RWPE1 (cell line): ENCODE measurements at regions not wholly inside any gene's neighbourhood (a gene's known extent, or its start where the extent isn't known, plus 50 kb on each side); places are given as distances from the start of the nearest gene placed in this dataset.

Source experiments
- CTCF ChIA-PET: fragments of 350-600 bp; sonication (Branson Sonifier 250); formaldehyde crosslinking; extraction: SDS; loops from one replicate; lab custom pipeline; 2021; lab: Yijun Ruan, JAX
- POLR2A ChIA-PET: fragments of 400-600 bp; formaldehyde crosslinking; extraction: SDS; loops from one replicate; lab custom pipeline; 2020; ENCODE audit warnings: antibody characterized with exemption; ENCODE audit not compliant: low non-redundant PET; lab: Yijun Ruan, JAX
- DNase-seq: peaks from one replicate; pipeline ENCODE4 v3.0.0; 2012; ENCODE audit warnings: low spot score
- H3K27ac ChIP-seq: fragments of 450-650 bp; 2 replicates; pipeline ENCODE4 v1.5.1; 2017
- TF ChIP-seq, protein P1 (sequence below): fragments of 450-650 bp; conservative IDR thresholded peaks from 2 replicates; pipeline ENCODE4 v1.5.1; 2017; ENCODE audit warnings: low read depth, mild to moderate bottlenecking

DNA sequence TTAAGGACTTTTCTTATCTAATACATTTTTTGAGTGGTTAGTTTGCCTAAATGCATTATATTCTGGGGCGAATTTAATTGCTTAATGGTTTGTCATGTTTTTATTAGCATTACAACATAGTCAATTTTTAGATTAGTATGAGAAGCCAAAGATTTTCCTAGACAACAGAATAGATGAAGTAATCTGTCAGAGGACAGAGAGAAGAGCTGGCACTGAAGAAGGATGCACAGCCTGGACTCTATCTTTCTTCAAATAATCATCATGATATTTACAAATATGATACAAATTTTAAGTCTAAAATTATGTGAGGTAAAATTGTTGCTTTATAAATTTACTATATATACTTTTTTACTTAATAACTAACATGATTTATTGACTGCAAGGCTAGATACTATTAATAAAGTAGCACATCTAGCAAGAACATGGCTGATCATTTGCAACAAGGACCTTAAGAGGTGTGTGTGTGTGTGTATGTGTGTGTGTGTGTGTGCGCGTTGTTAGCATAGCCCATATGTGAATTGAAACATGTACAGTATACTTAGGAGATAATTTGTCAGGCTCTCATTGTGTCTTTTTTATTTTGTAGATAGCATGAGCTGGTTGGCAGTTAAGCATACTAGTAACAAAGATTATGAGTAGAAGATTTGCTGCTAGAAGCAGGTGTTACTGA is 752.2 kb downstream of the DCDC2C start:
- DNase-seq = no peak
- CTCF ChIA-PET = no interaction called here
- H3K27ac ChIP-seq = no peak overlapping the region
- TF ChIP-seq, protein P1, sequence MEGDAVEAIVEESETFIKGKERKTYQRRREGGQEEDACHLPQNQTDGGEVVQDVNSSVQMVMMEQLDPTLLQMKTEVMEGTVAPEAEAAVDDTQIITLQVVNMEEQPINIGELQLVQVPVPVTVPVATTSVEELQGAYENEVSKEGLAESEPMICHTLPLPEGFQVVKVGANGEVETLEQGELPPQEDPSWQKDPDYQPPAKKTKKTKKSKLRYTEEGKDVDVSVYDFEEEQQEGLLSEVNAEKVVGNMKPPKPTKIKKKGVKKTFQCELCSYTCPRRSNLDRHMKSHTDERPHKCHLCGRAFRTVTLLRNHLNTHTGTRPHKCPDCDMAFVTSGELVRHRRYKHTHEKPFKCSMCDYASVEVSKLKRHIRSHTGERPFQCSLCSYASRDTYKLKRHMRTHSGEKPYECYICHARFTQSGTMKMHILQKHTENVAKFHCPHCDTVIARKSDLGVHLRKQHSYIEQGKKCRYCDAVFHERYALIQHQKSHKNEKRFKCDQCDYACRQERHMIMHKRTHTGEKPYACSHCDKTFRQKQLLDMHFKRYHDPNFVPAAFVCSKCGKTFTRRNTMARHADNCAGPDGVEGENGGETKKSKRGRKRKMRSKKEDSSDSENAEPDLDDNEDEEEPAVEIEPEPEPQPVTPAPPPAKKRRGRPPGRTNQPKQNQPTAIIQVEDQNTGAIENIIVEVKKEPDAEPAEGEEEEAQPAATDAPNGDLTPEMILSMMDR = no peak
- POLR2A ChIA-PET = no interaction called here

DNA sequence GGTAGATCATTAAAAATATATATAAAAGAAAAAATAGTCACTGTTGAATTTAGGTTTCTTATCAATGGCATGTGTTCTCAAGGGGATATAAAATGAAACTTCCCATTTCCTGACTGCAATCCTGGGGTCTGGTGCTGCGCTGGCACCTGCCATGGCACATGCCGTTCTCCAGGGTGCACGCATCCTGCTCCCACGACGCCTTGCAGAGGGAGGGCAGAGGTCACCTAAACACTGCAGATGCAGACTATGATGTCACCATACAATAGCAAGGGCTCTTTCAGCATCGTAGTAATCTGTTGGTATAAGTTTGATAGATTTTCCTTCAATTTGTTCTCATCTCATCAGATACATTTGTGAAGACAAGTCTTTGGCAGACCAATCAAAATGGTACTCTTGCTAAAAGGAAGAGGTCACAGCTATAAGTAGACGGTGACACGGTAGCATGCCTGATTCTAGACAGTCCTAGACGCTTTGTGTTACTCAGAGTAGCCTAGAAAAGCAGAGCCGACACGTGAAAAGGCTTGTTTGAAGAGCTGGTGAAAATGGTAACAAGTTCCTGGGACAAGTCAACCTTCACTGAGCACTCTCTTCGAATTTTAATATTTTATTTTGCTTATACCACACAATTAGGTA is 761.4 kb downstream of the DCDC2C start:
- CTCF ChIA-PET = no interaction called here
- no peak overlapping the region for H3K27ac ChIP-seq
- TF ChIP-seq, protein P1 = no peak
- no peak for DNase-seq
- POLR2A ChIA-PET = no interaction called here

DNA sequence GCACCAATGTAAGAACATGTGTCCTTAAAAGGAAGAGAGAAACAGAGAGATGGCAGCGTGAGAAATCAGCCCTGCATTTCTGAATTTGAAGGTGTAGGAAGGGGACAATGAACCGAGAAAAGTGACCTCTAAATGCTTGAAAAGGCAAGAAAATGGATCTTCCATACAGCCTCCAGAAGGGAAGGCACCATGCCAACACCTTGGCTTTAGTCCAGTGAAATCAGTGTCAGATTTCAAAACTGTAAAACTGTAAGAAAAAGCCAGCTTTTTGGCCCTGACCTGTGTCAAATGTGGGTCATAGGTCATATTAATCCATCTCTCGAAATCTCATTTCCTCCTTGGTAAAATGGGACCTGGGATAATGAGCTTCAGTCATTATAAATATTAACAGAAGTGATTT is 762.3 kb downstream of the DCDC2C start:
- DNase-seq = no peak
- CTCF ChIA-PET = no interaction called here
- POLR2A ChIA-PET = no interaction called here
- TF ChIP-seq, protein P1 = no peak
- H3K27ac ChIP-seq = no peak overlapping the region

DNA sequence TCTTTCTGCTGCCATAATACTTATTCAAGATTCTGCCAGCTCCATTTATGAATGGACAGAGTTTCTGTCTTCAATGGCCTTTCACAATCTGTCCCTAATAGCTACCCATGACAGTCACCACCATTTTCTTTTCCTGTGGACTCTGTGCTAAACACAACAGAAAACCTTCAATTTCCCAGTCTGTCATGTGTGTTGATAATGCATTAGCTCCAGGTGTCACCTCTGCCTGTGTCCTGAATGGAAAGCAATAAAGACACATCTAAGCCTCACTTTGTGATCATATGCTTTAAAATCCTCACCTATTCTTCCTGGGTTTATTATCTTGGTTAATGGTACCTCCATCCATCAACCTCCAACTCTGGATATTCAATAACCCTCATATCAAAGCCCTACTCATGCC is 772.2 kb downstream of the DCDC2C start:
- no peak for DNase-seq
- ChIA-PET POLR2A (no interaction called here), CTCF (no interaction called here)
- H3K27ac ChIP-seq = no peak overlapping the region
- TF ChIP-seq, protein P1 = no peak

DNA sequence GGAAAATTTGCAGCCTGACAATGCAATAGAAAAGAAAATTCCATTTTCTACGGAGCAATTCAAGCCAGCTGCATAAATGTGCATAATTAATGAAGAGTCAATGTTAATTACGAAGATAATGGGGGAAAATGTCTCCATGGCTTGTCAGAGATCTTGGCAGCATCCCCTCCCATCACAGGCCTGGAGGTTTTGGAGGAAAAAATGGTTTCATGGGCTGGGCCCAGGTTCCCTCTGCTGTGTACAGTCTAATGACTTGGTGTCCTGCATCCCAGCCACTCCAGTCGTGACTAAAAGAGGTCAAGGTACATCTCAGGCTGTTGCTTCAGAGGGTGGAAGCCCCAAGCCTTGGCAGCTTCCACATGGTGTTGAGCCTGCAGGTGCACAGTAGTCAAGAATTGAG is 779.7 kb downstream of the DCDC2C start:
- no peak overlapping the region for H3K27ac ChIP-seq
- CTCF ChIA-PET = no interaction called here
- DNase-seq = no peak
- TF ChIP-seq, protein P1 = no peak
- POLR2A ChIA-PET = no interaction called here

DNA sequence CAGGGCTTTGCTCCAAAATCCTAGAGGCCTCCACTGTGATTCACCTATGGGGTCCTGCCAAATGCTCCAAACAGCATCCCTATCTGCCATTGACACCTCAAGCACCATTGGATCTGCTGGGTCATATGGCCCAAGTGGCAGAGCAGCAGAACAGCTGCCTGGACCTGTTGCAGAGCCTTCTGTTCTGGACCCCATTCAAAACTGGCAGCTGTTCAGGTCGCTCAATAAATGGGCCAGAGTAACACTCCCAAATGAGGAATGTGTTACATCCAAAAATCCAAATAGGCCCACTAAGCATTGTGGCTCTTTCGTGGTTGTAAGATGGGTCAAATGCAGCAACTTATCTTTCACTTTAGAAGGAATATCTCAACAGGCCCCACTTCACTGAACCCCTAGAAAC is 783.6 kb downstream of the DCDC2C start:
- POLR2A ChIA-PET = no interaction called here
- H3K27ac ChIP-seq = no peak overlapping the region
- CTCF ChIA-PET = no interaction called here
- TF ChIP-seq, protein P1 = no peak
- no peak for DNase-seq
